Neural progenitor cell (in vitro differentiated cells): ENCODE measurements at regions not wholly inside any gene's neighbourhood (a gene's known extent, or its start where the extent isn't known, plus 50 kb on each side); places are given as distances from the start of the nearest gene placed in this dataset.

ENCODE experiments used
- DNase-seq: peaks from one replicate; pipeline ENCODE4 v3.0.0-alpha.2; 2016; ENCODE audit warnings: low spot score
- H2AFZ ChIP-seq: fragments of 200-600 bp; sonication (generic); replicated peaks from 2 replicates; pipeline ENCODE4 v1.6.1; 2016; ENCODE audit warnings: antibody characterized with exemption
- H3F3A ChIP-seq: fragments of 200-600 bp; sonication (generic); 2 replicates; pipeline ENCODE4 v1.6.1; 2016; ENCODE audit warnings: antibody characterized with exemption, low read depth
- H3K27ac ChIP-seq: fragments of 200-600 bp; sonication (generic); 2 replicates; pipeline ENCODE4 v1.5.1; 2016; ENCODE audit warnings: mild to moderate bottlenecking
- H3K27me3 ChIP-seq: fragments of 200-600 bp; sonication (generic); 2 replicates; pipeline ENCODE4 v1.6.1; 2016; ENCODE audit warnings: mild to moderate bottlenecking, moderate library complexity
- H3K36me3 ChIP-seq: fragments of 200-600 bp; sonication (generic); 2 replicates; pipeline ENCODE4 v1.5.1; 2016
- H3K4me1 ChIP-seq: fragments of 200-600 bp; sonication (generic); 2 replicates; pipeline ENCODE4 v1.6.1; 2016; ENCODE audit warnings: mixed run types
- H3K4me2 ChIP-seq: fragments of 200-600 bp; sonication (generic); 2 replicates; pipeline ENCODE4 v1.6.1; 2016
- H3K4me3 ChIP-seq: fragments of 200-600 bp; sonication (generic); 2 replicates; pipeline ENCODE4 v1.5.1; 2016
- H3K79me2 ChIP-seq: fragments of 200-600 bp; sonication (generic); 2 replicates; pipeline ENCODE4 v1.6.1; 2016; ENCODE audit warnings: low read depth
- H3K9ac ChIP-seq: fragments of 200-600 bp; sonication (generic); 2 replicates; pipeline ENCODE4 v1.6.1; 2016
- H3K9me3 ChIP-seq: fragments of 200-600 bp; sonication (generic); 2 replicates; pipeline ENCODE4 v1.5.1; 2016; ENCODE audit warnings: low read depth
- H4K20me1 ChIP-seq: fragments of 200-600 bp; sonication (generic); 2 replicates; pipeline ENCODE4 v1.6.1; 2016; ENCODE audit warnings: low read depth
- H3K27ac Mint-ChIP-seq: 3 replicates; pipeline ENCODE4 v1.8.0; 2021; ENCODE audit warnings: mixed read lengths
- H3K27me3 Mint-ChIP-seq: 2 replicates; pipeline ENCODE4 v1.8.0; 2022; ENCODE audit warnings: low read depth, mild to moderate bottlenecking, inconsistent platforms, moderate library complexity, mixed read lengths; ENCODE audit not compliant: insufficient read depth
- H3K36me3 Mint-ChIP-seq: 3 replicates; pipeline ENCODE4 v1.8.0; 2021; ENCODE audit warnings: mixed read lengths
- H3K4me1 Mint-ChIP-seq: 3 replicates; pipeline ENCODE4 v1.8.0; 2021; ENCODE audit warnings: mixed read lengths
- H3K4me3 Mint-ChIP-seq: 3 replicates; pipeline ENCODE4 v1.8.0; 2021; ENCODE audit warnings: mild to moderate bottlenecking, moderate library complexity, mixed read lengths
- H3K9me3 Mint-ChIP-seq: 3 replicates; pipeline ENCODE4 v1.8.0; 2020; ENCODE audit warnings: mixed read lengths
- EZH2 ChIP-seq: fragments of 200-600 bp; sonication (generic); IDR thresholded peaks from 2 replicates; pipeline ENCODE4 v1.6.1; 2017; ENCODE audit warnings: antibody characterized with exemption, mild to moderate bottlenecking, moderate library complexity
- EZH2phosphoT487 ChIP-seq: fragments of 200-600 bp; sonication (generic); IDR thresholded peaks from 2 replicates; pipeline ENCODE4 v1.6.1; 2017; ENCODE audit warnings: antibody characterized with exemption
- TF ChIP-seq, protein P1 (sequence below): fragments of 200-600 bp; sonication (generic); IDR thresholded peaks from 2 replicates; pipeline ENCODE4 v1.5.1; 2017; ENCODE audit warnings: antibody characterized with exemption, mild to moderate bottlenecking

DNA sequence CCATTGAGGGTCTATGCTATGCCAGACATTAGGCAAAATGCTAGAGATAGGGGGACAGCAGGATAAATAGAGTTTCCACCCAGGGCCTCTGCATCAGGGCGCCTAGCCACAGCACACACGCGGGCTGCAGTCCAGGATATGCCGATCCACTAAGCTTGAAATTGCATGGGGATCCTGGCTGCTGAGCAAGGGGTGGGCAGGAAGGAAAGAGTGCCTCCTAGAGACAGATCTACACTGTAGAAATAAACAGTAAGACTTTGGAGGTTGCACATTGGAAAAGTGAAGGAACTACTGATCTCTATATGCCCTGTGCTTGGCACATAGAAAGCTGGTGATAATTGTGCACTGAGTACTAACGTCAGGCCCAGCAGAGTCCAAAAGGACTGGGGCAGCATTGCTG is 411.1 kb downstream of the PRDM2 start:
- TF ChIP-seq, protein P1, sequence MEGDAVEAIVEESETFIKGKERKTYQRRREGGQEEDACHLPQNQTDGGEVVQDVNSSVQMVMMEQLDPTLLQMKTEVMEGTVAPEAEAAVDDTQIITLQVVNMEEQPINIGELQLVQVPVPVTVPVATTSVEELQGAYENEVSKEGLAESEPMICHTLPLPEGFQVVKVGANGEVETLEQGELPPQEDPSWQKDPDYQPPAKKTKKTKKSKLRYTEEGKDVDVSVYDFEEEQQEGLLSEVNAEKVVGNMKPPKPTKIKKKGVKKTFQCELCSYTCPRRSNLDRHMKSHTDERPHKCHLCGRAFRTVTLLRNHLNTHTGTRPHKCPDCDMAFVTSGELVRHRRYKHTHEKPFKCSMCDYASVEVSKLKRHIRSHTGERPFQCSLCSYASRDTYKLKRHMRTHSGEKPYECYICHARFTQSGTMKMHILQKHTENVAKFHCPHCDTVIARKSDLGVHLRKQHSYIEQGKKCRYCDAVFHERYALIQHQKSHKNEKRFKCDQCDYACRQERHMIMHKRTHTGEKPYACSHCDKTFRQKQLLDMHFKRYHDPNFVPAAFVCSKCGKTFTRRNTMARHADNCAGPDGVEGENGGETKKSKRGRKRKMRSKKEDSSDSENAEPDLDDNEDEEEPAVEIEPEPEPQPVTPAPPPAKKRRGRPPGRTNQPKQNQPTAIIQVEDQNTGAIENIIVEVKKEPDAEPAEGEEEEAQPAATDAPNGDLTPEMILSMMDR: peak; percentile 8
- no peak for TF ChIP-seq EZH2phosphoT487
- Histone ChIP-seq H3K4me2 (no peak overlapping the region), H3K27ac (no peak overlapping the region), H3K4me3 (no peak overlapping the region), H3K79me2 (no peaks in the 10 kb centered on the region), H2AFZ (no peak overlapping the region), H3K9me3 (no peaks in the 10 kb centered on the region), H3K27me3 (no peaks in the 10 kb centered on the region), H3K36me3 (no peaks in the 10 kb centered on the region), H4K20me1 (no peaks in the 10 kb centered on the region), H3F3A (no peaks in the 10 kb centered on the region), H3K9ac (no peak overlapping the region), H3K4me1 (no peaks in the 10 kb centered on the region)
- Mint-ChIP-seq H3K27me3 (peaks cover 6% of the 10 kb centered on the region), H3K36me3 (no peaks in the 10 kb centered on the region), H3K27ac (no peak overlapping the region), H3K9me3 (peaks cover 8% of the 10 kb centered on the region), H3K4me1 (peaks cover 14% of the 10 kb centered on the region), H3K4me3 (no peak overlapping the region)
- DNase-seq: no peak

DNA sequence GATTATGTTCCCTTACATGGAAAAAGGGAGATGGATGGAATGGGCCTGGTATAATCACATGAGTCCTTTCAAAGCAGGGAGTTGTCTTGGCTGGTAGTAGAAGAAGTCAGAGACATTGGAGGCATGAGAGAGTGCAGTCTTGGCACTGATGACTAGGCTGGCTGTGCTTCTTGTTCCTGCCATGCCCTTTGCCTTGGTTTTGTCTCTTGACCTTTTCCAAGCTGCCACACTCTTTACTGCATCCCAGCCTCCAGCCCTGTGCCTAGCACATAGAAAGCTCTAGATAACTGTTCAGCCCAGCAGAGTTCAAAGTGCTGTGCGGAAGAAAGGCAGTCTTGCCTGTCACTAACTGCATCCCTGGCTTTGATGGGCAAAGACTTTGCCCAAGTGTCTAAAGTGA is 412.6 kb downstream of the PRDM2 start:
- Histone ChIP-seq H3K36me3 (no peaks in the 10 kb centered on the region), H3F3A (no peaks in the 10 kb centered on the region), H4K20me1 (no peaks in the 10 kb centered on the region), H3K4me1 (no peaks in the 10 kb centered on the region), H3K27ac (no peak overlapping the region), H3K4me2 (no peak overlapping the region), H3K79me2 (no peaks in the 10 kb centered on the region), H3K9ac (no peak overlapping the region), H2AFZ (no peak overlapping the region), H3K9me3 (no peaks in the 10 kb centered on the region), H3K27me3 (no peaks in the 10 kb centered on the region), H3K4me3 (no peak overlapping the region)
- Mint-ChIP-seq H3K4me3 (no peak overlapping the region), H3K27ac (peak overlapping the region; percentile 17), H3K27me3 (peaks cover 7% of the 10 kb centered on the region), H3K9me3 (peaks cover 15% of the 10 kb centered on the region), H3K4me1 (peaks cover 14% of the 10 kb centered on the region), H3K36me3 (no peaks in the 10 kb centered on the region)
- TF ChIP-seq EZH2phosphoT487: no peak
- DNase-seq: no peak

DNA sequence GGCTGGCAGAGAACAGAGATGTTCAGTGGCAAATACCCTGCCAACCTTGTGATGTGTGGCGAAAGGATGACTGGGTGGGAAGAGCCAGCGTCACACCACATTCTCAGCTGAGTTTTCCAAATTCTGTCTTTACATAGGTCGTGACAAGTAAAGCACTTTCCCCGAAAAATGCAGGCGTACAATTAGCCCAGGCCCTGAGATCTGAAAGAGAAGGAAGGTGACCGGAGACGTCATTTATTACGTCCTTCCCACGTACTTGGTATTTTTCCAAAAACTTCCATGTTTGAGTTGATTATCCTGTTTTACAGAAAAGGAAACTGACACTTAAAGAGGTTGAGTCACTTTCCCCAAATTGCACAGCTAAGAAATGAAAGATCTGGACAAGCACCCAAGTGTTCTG is 413.3 kb downstream of the PRDM2 start:
- DNase-seq: no peak
- Histone ChIP-seq H3K27ac (no peak overlapping the region), H3K9ac (no peak overlapping the region), H4K20me1 (no peaks in the 10 kb centered on the region), H3K9me3 (no peaks in the 10 kb centered on the region), H3K4me3 (no peak overlapping the region), H3K4me2 (no peak overlapping the region), H3K36me3 (no peaks in the 10 kb centered on the region), H2AFZ (no peak overlapping the region), H3K4me1 (no peaks in the 10 kb centered on the region), H3F3A (no peaks in the 10 kb centered on the region), H3K79me2 (no peaks in the 10 kb centered on the region), H3K27me3 (no peaks in the 10 kb centered on the region)
- TF ChIP-seq, protein P1: no peak
- TF ChIP-seq EZH2phosphoT487 (no peak), EZH2 (no peak)
- H3K36me3 Mint-ChIP-seq: no peaks in the 10 kb centered on the region
- H3K27ac Mint-ChIP-seq: no peak overlapping the region
- H3K4me1 Mint-ChIP-seq: peaks cover 14% of the 10 kb centered on the region
- H3K27me3 Mint-ChIP-seq: peaks cover 7% of the 10 kb centered on the region
- no peak overlapping the region for H3K4me3 Mint-ChIP-seq
- H3K9me3 Mint-ChIP-seq: peaks cover 15% of the 10 kb centered on the region

DNA sequence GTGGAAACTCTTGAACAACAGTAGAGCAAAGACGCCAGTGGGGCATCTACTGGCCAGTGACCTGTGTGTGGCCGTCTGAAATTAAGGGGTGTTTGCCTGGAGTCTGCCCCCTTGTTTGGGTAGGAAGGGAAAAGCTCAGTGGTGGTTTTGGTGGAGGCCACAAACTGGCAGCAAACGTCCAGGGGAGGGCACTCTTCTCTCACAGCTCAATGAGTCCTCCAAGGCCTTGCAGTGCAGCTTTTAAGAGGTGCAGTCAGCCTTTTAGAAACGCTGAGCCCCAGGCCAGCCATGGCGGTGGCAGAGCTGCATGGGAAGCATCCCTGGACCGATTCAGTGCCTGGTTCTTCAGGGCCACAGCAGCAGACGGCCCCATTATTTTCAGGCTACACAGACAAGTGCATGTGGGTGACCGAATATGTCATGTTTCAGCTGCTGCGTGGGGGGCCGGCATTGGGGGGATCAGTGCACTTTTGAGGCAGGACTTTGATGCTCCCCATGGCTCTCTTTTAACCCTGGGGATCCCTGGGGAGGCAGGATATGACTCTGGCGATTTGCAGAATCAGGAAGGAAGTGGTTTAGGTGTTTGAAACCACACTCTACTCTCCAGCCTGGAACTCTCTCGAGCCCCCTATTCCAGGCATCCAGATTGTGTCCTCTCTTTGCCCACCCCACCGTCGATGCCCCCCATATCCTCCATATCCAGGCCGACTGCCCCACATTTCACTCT is 414.0 kb downstream of the PRDM2 start:
- no peak overlapping the region for H3K4me2 ChIP-seq
- H2AFZ ChIP-seq: peak overlapping the region; percentile 79
- H3K9me3 ChIP-seq: no peaks in the 10 kb centered on the region
- no peak overlapping the region for H3K27ac ChIP-seq
- Mint-ChIP-seq H3K27ac (peak overlapping the region; percentile 55), H3K9me3 (peaks cover 15% of the 10 kb centered on the region), H3K4me1 (peaks cover 14% of the 10 kb centered on the region), H3K27me3 (peaks cover 5% of the 10 kb centered on the region), H3K36me3 (no peaks in the 10 kb centered on the region), H3K4me3 (no peak overlapping the region)
- H3K4me1 ChIP-seq: no peaks in the 10 kb centered on the region
- H3K9ac ChIP-seq: no peak overlapping the region
- TF ChIP-seq EZH2phosphoT487: no peak
- TF ChIP-seq, protein P1: peak; percentile 79
- H3K36me3 ChIP-seq: no peaks in the 10 kb centered on the region
- DNase-seq: peak; percentile 87
- no peaks in the 10 kb centered on the region for H3K79me2 ChIP-seq
- no peaks in the 10 kb centered on the region for H3F3A ChIP-seq
- no peaks in the 10 kb centered on the region for H4K20me1 ChIP-seq
- no peaks in the 10 kb centered on the region for H3K27me3 ChIP-seq
- no peak overlapping the region for H3K4me3 ChIP-seq
